ENCODE measurements at regions not wholly inside any gene's neighbourhood (a gene's known extent, or its start where the extent isn't known, plus 50 kb on each side); places are given as distances from the start of the nearest gene placed in this dataset.
"Not testable (repeated sequence)": the region's sequence is repeated elsewhere in the genome, so short reads cannot be mapped to it uniquely, and the experiment has no call there.

GRCh38 chr12:17866802-17867201, 223.2 kb downstream of the RERGL start:
- WGBS, 4 donors = 57 to 70% (median 65%) methylated on average over 2 of the region's 2 CpGs
- DNase-seq = no peak
- Histone ChIP-seq H3K4me3 (no peak overlapping the region), H3K9me3 (replicated peaks in 1 of 3) (no peaks in the 10 kb centered on the region), H3K36me3 (replicated peaks in 1 of 2) (no peaks in the 10 kb centered on the region), H3K27ac (no peak overlapping the region), H3K27me3 (no peaks in the 10 kb centered on the region), H3K4me1 (replicated peaks in 1 of 2) (no peaks in the 10 kb centered on the region)
- TF ChIP-seq CTCF (IDR thresholded peaks at IDR 0.05) (no peak), POLR2A (IDR thresholded peaks at IDR 0.05) (no peak)
- intact Hi-C loops (cut with DNase I) = loop anchor here in 1 of 2 donors (10.0 kb wide), 1 partner anchor 92 kb away; no protein-coding TSS in a partner anchor

GRCh38 chr12:17855548-17855947, 234.4 kb downstream of the RERGL start:
- H3K4me3 ChIP-seq; H3K27ac ChIP-seq; H3K9me3 ChIP-seq (replicated peaks in 1 of 3); intact Hi-C loops (cut with DNase I); H3K4me1 ChIP-seq (replicated peaks in 1 of 2); H3K36me3 ChIP-seq (replicated peaks in 1 of 2); DNase-seq; H3K27me3 ChIP-seq: not testable (repeated sequence)
- WGBS, 4 donors = 86 to 95% (median 89%) methylated on average over 19 to 24 of the region's 24 CpGs

GRCh38 chr12:17853054-17853453, 236.9 kb downstream of the RERGL start:
- no peak overlapping the region for H3K4me3 ChIP-seq
- DNase-seq = no peak
- intact Hi-C loops (cut with DNase I) = loop anchor here in 1 of 2 donors (5.0 kb wide), 1 partner anchor 91 kb away; no protein-coding TSS in a partner anchor
- no peak overlapping the region for H3K27ac ChIP-seq
- H3K27me3 ChIP-seq = no peaks in the 10 kb centered on the region
- TF ChIP-seq POLR2A (IDR thresholded peaks at IDR 0.05) (no peak), CTCF (IDR thresholded peaks at IDR 0.05) (no peak)
- H3K9me3 ChIP-seq (replicated peaks in 1 of 3) = no peaks in the 10 kb centered on the region
- WGBS, 4 donors = 78 to 84% (median 83%) methylated on average over 2 of the region's 2 CpGs
- H3K36me3 ChIP-seq (replicated peaks in 1 of 2) = no peaks in the 10 kb centered on the region
- H3K4me1 ChIP-seq (replicated peaks in 1 of 2) = no peaks in the 10 kb centered on the region

GRCh38 chr12:17841496-17841895, 248.5 kb downstream of the RERGL start:
- 56 to 67% (median 61%) methylated on average over 1 of the region's 1 CpG for whole genome bisulfite sequencing, 4 donors
- no peak overlapping the region for H3K4me3 ChIP-seq
- intact Hi-C loops (cut with DNase I) = no loop called here

More at GRCh38 chr12:17841496-17841895, 248.5 kb downstream of the RERGL start:
- Histone ChIP-seq H3K36me3 (replicated peaks in 1 of 2) (no peaks in the 10 kb centered on the region), H3K27me3 (no peaks in the 10 kb centered on the region), H3K4me1 (replicated peaks in 1 of 2) (no peaks in the 10 kb centered on the region), H3K9me3 (replicated peaks in 1 of 3) (no peaks in the 10 kb centered on the region), H3K27ac (no peak overlapping the region)
- DNase-seq = no peak
- no peak for TF ChIP-seq POLR2A (IDR thresholded peaks at IDR 0.05)
- no peak for TF ChIP-seq CTCF (IDR thresholded peaks at IDR 0.05)

All from adrenal gland (tissue), 9 donors.